ENCODE measurements at regions not wholly inside any gene's neighbourhood (a gene's known extent, or its start where the extent isn't known, plus 50 kb on each side); places are given as distances from the start of the nearest gene placed in this dataset.

DNA sequence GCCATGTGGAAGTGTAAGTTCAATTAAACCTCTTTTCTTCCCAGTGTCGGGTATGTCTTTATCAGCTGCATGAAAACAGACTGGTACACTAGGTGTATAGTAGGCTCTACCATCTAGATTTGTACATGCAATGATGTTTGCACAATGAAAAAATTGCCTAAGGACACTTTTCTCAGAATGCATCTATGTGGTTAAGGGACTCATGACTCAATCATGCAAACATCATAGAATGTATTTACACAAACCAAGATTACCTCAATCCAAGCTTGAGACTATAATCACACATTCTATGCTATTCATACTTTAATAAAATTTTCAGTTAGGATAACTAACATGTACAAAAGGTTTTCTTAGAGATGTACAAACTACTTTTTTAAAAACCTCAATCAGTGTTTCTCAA lies 1164.5 kb downstream of the CDH12 start:
- POLR2A ChIA-PET = no interaction called here
- Mint-ChIP-seq H3K4me3 (no peak overlapping the region), H3K27me3 (no peaks in the 10 kb centered on the region), H3K4me1 (ENCODE audit: low read depth) (no peaks in the 10 kb centered on the region), H3K9me3 (peaks cover 3% of the 10 kb centered on the region), H3K27ac (no peak overlapping the region), H3K36me3 (ENCODE audit: low read depth) (no peaks in the 10 kb centered on the region)
- H3K27me3 ChIP-seq (ENCODE audit: control insufficient read depth in 1 of 2, insufficient read depth in 2 of 2, low read length in 2 of 2) = no peaks in the 10 kb centered on the region
- no peak for DNase-seq
- intact Hi-C loops (cut with DNase I, micrococcal nuclease) = no loop called here
- TF ChIP-seq, protein P1, sequence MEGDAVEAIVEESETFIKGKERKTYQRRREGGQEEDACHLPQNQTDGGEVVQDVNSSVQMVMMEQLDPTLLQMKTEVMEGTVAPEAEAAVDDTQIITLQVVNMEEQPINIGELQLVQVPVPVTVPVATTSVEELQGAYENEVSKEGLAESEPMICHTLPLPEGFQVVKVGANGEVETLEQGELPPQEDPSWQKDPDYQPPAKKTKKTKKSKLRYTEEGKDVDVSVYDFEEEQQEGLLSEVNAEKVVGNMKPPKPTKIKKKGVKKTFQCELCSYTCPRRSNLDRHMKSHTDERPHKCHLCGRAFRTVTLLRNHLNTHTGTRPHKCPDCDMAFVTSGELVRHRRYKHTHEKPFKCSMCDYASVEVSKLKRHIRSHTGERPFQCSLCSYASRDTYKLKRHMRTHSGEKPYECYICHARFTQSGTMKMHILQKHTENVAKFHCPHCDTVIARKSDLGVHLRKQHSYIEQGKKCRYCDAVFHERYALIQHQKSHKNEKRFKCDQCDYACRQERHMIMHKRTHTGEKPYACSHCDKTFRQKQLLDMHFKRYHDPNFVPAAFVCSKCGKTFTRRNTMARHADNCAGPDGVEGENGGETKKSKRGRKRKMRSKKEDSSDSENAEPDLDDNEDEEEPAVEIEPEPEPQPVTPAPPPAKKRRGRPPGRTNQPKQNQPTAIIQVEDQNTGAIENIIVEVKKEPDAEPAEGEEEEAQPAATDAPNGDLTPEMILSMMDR (IDR thresholded peaks at IDR 0.05) = no peak
- H3K4me3 ChIP-seq (ENCODE audit: low read length) = no peak overlapping the region
- no peaks in the 10 kb centered on the region for H3K36me3 ChIP-seq (ENCODE audit: insufficient read depth, low read length)
- no peaks in the 10 kb centered on the region for H3K4me1 ChIP-seq (ENCODE audit: insufficient read depth, low read length)
- ATAC-seq (ENCODE audit: poor library complexity) = no peak
- CTCF ChIA-PET = no interaction called here
- no peak overlapping the region for H3K27ac ChIP-seq (ENCODE audit: low read depth in 1 of 2, low read length in 2 of 2)
- H3K9me3 ChIP-seq (ENCODE audit: control insufficient read depth in 1 of 2, insufficient read depth in 1 of 2, low read length in 2 of 2) = no peaks in the 10 kb centered on the region

DNA sequence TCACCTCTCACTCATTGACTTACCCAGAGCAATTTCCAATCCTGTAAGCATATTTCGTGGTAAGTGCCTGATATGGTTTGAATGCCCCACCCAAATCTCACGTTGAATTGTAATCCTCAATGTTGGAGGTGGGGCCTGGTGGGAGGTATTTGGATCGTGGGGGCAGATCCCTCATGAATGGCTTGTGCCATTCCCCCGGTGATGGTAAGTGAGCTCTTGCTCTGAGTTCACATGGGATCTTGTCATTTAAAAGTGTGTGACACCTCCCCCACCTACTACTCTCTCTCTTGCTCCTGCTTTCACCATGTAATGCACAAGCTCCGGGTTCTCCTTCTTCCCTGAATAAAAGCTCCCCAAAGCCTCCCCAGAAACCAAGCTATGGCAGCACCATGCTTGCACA lies 1165.5 kb downstream of the CDH12 start:
- Histone ChIP-seq H3K27ac (ENCODE audit: low read depth in 1 of 2, low read length in 2 of 2) (no peak overlapping the region), H3K27me3 (ENCODE audit: control insufficient read depth in 1 of 2, insufficient read depth in 2 of 2, low read length in 2 of 2) (no peaks in the 10 kb centered on the region), H3K4me3 (ENCODE audit: low read length) (no peak overlapping the region), H3K9me3 (ENCODE audit: control insufficient read depth in 1 of 2, insufficient read depth in 1 of 2, low read length in 2 of 2) (no peaks in the 10 kb centered on the region), H3K36me3 (ENCODE audit: insufficient read depth, low read length) (no peaks in the 10 kb centered on the region), H3K4me1 (ENCODE audit: insufficient read depth, low read length) (no peaks in the 10 kb centered on the region)
- no peaks in the 10 kb centered on the region for H3K27me3 Mint-ChIP-seq
- ChIA-PET POLR2A (no interaction called here), CTCF (interaction anchor here (1.1 kb wide), 2 partner anchors 11 to 20 kb away, joined by 3 read pairs; no protein-coding TSS in a partner anchor)
- H3K36me3 Mint-ChIP-seq (ENCODE audit: low read depth) = no peaks in the 10 kb centered on the region
- H3K4me1 Mint-ChIP-seq (ENCODE audit: low read depth) = no peaks in the 10 kb centered on the region
- no peak overlapping the region for H3K4me3 Mint-ChIP-seq
- intact Hi-C loops (cut with DNase I, micrococcal nuclease) = no loop called here
- ATAC-seq (ENCODE audit: poor library complexity) (no peak), DNase-seq (no peak)
- H3K9me3 Mint-ChIP-seq = peaks cover 3% of the 10 kb centered on the region
- TF ChIP-seq, protein P1 (IDR thresholded peaks at IDR 0.05) = no peak
- H3K27ac Mint-ChIP-seq = no peak overlapping the region

DNA sequence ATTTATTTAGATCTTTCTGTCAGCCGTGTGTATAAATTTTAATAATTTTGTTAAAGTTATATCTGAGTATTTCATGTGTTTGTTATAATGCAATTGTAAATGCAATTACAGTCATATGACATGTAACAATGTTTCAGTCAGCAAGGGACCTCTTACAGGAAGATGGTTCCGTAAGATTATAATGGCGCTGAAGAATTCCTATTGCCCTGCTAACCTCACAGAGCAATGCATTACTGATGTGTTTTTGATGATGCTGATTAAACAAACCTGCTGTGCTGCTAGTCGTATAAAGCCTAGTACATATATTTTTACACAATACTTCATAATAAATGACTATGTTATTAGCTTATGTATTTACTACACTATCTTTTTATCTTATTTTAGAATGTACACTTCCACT lies 1166.4 kb downstream of the CDH12 start:
- intact Hi-C loops (cut with DNase I, micrococcal nuclease) = no loop called here
- Histone ChIP-seq H3K4me1 (ENCODE audit: insufficient read depth, low read length) (no peaks in the 10 kb centered on the region), H3K27ac (ENCODE audit: low read depth in 1 of 2, low read length in 2 of 2) (no peak overlapping the region), H3K36me3 (ENCODE audit: insufficient read depth, low read length) (no peaks in the 10 kb centered on the region), H3K9me3 (ENCODE audit: control insufficient read depth in 1 of 2, insufficient read depth in 1 of 2, low read length in 2 of 2) (no peaks in the 10 kb centered on the region), H3K27me3 (ENCODE audit: control insufficient read depth in 1 of 2, insufficient read depth in 2 of 2, low read length in 2 of 2) (no peaks in the 10 kb centered on the region), H3K4me3 (ENCODE audit: low read length) (no peak overlapping the region)
- Mint-ChIP-seq H3K9me3 (peaks cover 6% of the 10 kb centered on the region), H3K27ac (no peak overlapping the region), H3K27me3 (no peaks in the 10 kb centered on the region), H3K36me3 (ENCODE audit: low read depth) (no peaks in the 10 kb centered on the region), H3K4me1 (ENCODE audit: low read depth) (no peaks in the 10 kb centered on the region), H3K4me3 (no peak overlapping the region)
- ATAC-seq (ENCODE audit: poor library complexity) = no peak
- no peak for DNase-seq
- CTCF ChIA-PET = interaction anchor here (1.1 kb wide), 2 partner anchors 10 to 19 kb away, joined by 3 read pairs; no protein-coding TSS in a partner anchor
- POLR2A ChIA-PET = no interaction called here
- TF ChIP-seq, protein P1 (IDR thresholded peaks at IDR 0.05) = no peak
